ENCODE measurements at regions not wholly inside any gene's neighbourhood (a gene's known extent, or its start where the extent isn't known, plus 50 kb on each side); places are given as distances from the start of the nearest gene placed in this dataset.

GRCh38 chr7:20952916-20953315, 166.2 kb upstream of the SP8 start:
- no peak for FAIRE-seq

DNA sequence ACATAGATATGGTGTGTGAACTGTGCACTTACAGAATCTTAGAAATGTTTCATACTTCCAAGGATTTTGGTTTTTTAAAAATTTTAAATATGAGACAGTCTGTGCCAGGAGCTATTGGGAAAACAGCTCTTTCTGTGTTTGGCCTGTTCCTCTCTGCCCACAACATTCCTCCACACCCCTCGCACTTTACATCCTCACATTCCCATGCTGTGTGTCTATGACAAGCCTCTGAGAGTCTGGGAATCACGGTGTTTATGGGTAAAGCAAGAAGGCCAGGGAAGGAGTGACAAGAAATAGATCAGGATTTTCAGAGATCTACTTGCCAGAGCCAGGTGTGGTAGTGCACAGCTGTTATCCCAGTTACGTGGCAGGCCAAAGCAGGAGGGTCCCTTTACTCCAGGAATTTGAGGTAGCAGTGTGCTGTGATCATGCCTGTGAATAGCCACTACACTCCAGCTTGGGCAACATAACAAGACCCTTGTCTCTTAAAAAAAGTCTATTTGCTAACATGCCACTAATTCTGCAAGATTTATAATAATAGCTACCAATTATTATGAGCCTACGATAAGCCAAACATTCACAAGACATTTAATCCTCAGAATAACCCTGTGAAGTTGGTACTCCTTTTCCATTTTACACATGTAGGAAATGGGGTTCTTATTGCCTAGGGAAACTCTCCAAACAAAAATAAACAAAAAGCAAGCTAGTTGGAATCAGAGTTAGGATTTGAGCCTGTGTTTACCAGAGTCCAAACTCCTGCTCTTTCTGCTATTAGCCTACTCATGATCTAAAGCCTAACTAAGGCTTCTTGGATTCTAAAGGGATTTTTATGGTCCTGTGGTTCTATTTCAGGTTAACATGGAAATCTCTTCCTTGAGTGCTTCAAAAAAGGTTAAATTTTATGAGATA, 168.3 kb upstream of the SP8 start:
- no peak for FAIRE-seq

DNA sequence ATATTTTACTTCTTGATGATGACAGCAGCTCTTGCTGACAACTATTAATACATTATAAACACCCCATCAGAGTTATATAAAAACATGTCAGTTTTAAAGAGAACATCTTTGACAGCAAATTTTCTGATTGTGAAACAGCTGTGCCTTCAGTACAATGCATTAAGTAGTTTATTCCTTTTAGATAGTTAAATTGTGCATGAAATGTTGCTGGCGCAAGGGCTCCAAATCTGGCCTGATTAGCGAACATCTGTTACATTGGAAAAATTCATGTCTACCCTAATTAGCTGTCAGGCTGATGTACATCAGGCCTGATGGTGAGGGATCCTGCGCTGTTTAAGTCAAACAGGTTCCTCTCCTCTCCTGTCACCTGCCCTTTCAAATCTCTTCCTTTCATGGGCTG, 171.9 kb upstream of the SP8 start:
- no peak for FAIRE-seq

DNA sequence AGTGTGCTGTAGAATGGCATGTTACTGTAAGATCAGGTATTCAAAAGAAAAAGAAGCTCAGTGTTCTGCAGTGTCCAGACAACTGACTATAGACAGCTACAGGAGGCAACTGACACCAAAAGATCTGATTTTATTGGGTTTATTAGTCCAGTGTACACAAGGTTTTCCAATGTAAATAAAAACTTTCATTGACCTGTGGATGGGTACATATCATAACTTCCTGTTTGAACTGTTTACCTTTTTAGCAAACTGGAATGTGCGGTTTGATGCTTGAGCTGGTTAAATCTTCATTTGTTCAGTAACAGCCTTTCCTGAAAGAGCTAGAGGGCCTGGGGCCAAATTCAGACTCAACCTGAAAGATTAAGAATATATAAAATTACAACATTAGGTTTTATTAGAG, 172.6 kb upstream of the SP8 start:
- FAIRE-seq: no peak

DNA sequence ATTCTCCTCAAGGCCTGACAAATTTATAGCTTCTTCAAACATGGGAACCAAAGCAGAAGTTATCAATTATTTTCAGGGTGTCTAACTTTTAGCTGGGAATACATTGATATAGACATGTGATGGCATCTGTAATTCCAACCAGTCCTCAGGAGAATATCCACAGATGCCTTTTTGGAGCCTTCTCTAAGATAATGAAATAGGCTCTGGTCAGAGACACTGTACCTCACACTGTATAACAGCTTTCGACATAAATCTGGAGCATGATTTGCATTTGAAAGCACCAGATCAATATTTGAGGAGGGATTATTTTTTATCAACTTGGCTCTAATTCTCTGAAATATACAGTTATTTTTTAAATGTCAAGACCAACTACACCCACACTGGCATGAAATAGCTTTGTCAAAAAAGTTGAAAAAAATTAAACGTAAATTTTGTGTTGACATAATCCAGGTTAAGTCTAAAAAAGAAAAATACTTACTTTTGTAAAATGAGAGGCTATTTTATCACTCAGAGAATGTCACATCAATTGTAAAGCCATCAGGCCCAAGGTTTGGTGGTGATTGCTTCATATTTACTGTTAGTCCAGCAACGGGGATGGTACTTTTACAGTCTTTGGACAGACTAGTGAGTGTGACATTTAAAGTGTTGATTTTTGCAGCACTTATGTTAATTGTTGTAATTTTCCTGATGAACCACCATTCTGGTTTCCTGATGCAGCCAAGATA, 177.0 kb upstream of the SP8 start:
- no peak for FAIRE-seq

DNA sequence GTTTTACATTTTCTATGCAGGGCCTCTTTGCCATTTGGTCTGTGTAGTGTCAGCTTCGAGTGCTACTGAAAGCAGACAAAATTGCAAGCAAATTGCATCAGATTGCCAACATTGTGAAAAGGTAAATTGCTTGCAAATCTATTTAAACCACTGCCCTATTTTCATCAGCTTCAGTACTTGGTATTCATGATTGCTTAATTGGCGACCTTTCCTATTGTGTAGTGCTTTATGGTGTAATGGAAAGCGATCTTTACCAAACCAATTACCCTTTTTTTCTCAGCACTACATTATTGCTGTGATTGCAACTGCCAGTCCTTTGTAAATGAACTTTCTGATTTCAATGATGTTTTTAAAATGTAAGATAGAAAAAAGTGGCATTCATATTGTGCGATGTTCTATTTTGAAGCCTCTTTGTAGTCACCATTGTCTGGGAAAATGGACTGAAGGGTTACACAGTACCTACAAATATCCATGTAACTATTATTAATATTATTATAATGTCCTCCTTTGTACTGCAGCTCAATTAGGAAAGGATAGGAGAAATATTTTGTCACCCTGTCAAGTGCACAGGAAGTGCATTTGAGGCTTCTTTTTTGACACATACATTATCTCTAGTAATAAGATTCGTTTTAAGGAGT, 177.7 kb upstream of the SP8 start:
- no peak for FAIRE-seq

DNA sequence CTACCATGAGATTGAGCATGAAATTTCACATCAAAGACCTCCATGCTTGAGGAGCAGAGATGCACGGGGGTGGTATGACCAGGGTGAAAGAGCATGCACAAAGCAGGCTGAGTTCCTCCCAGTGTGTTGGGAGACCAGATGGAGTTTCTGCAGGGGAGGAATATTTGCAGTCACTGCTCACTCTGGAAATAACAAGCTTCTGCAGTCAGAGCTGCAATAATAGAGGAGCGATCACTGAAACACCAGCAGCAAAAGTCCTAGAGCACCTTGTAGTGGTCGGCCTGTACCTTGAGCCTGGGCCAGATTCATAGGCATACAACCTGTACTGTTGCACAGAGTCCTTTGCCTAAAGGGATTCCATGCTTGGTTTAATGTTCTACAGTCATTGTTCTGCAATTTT, 184.5 kb upstream of the SP8 start:
- FAIRE-seq: no peak

- FAIRE-seq: no peak
These were observed 193.5 kb upstream of the SP8 start for GRCh38 chr7:20980232-20980631.

- FAIRE-seq: no peak
These were observed 194.1 kb upstream of the SP8 start for GRCh38 chr7:20980668-20981264.

GRCh38 chr7:20988340-20988739, 201.7 kb upstream of the SP8 start:
- FAIRE-seq: no peak

DNA sequence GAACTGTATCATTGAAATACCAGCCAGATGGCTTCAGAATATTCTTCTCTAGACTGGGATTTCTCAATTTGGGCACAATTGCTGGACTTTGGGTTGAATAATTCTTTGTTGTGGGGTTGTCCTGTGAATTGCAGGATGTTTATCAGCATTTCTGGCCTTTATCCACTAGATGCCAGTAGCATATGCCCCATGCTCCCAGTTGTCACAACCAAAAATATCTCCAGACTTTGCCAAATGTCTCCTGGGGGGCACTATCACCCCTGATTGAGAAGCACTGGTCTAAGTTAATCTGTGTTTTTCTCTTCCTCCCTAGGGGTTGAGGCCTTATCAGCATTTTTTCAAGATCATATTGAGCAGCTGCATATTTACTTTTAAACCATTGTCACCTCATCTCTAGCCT, 204.9 kb upstream of the SP8 start:
- FAIRE-seq: no peak

GRCh38 chr7:20993693-20994092, 207.0 kb upstream of the SP8 start:
- peak; percentile 89 for FAIRE-seq

DNA sequence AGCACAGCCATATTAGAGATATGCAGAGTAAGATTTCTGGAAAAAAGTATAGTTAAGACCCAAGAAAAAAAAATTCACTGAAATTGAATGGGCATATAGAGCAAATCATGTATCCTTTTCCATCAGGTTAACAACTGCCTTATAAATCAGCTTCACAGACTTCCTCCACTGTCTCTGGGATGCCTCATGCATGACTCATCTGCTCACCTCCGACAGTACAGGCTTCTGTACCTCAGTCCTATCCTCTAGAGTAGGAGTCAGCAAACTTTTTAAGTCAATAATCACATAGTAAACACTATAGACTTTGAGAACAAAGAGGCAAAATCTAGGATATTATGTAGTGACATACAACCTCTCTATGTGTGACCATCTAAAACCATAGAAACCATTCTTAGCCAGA, 211.6 kb upstream of the SP8 start:
- no peak for FAIRE-seq

DNA sequence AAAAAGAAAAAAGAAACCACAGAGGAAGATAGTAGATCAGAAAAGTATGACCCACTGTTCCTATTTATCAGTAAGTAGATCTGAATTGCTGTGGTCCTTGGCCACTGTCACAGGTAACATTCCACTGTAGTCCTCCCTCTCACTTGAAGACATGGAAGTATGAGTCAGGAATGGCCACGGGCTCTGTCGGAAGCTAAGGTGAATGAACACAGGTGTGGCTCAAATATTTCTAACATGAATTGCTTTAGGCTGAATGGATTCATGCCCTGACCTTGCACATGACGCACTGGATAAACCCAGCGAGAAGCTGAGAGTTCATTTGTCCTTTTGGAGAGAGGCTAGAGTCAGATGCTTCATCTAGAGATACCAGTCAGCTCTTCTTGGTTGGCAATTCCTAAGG, 224.5 kb upstream of the SP8 start:
- no peak for FAIRE-seq

GRCh38 chr7:21013765-21014539, 227.3 kb upstream of the SP8 start:
- no peak for FAIRE-seq

DNA sequence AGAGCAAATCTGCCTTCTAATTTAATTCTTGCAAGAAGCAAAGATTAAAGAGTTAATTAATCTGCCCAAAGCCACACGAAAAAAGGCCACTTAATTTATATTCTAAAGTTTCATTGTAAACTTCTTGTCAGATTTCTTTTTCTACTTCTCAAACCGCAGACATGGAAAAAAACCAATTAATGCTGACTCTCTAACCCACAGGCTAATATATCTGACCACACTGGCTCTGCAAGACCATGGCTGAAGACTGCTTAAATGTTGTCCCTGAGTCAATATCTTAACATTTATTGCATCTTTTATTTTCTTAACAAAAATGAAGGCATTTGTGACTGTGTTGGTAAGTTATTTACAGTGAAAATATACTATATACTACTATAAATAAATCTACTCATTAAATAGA, 234.0 kb upstream of the SP8 start:
- no peak for FAIRE-seq

- FAIRE-seq: no peak
These were observed 237.3 kb upstream of the SP8 start for GRCh38 chr7:21023841-21024484.

DNA sequence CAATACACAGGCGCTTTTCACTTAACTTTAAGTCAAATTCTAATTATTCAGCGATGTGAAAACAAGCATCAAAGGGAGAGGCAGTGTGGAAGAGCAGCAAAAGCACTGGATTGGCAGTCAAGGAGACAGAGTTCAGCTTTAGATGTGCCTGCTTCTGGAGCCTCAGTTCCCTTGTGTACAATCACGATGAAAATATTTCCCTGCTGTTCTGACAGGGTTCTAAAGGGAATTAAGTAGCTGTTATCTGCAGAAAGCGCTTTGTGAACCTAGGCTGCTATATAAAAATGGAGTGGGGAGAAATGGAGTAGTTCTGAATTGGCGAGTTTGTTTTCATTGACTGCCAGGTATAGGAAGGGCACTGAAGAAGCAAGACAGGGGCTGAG, 237.8 kb upstream of the SP8 start:
- no peak for FAIRE-seq

DNA sequence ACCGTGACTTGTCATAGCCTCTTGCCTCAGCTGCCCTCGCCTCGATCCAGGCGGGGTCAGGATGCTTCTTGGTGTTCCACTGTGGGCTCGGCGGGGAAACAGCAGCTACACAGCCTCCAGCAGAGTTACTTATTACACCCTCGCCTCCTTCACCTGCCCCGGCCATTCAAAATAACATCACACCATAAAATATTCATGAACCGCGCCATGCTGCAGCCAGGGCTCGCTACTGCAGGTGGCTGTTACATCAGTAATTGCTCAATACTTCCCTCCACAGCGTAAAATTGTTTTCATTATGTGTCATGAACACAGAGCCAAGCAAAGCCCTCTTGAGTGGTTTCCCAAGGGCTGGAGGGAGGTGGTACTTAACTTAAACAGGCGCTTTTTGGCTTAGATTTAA, 241.5 kb upstream of the SP8 start:
- FAIRE-seq: no peak

DNA sequence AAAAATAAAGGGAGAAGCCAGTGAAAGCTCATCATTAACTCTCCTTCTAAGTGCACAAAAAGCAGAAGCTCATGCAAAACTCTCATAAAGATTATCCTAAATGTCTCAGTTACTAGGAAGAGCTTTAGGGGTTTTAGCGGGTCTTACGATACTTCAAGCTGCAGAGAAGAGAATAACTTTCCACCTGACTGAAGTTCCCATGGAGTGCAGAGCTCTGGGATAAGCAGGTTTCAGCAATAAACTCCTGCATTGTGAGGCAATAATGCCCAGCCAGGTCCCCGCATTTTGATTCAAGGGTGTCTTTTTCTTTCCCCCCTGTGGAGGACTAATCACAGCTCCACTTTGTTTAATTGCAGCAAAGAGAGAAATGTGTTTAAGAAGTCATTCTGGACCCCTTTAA, 241.9 kb upstream of the SP8 start:
- no peak for FAIRE-seq

DNA sequence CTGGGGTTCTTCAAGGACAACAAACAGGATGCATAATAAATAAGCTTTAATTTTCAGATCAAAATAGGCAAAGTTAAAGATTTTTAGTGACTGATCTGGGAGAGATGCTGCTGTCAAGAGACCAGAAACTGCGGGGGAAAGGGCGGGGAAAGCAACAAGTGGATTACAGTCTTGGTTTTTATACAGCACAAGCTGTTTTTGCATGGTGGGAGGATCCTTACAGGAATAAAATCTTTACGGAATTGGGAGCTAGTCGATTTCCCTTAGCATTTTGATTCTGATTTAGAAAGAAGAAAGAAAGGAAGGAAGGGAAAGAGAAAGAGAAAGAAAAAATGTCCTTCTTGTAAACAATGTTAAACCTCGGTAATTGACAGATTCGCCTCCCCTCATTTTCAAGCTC, 242.3 kb upstream of the SP8 start:
- FAIRE-seq: no peak

GRCh38 chr7:21030237-21030871, 243.7 kb upstream of the SP8 start:
- FAIRE-seq: no peak
